Adrenal gland (tissue), 9 donors: ENCODE measurements at regions not wholly inside any gene's neighbourhood (a gene's known extent, or its start where the extent isn't known, plus 50 kb on each side); places are given as distances from the start of the nearest gene placed in this dataset.

Experiments used
- DNase-seq, 7 donors: peaks; one replicate each; pipeline ENCODE4 v3.0.0-alpha.2; 2019 to 2020
- H3K27ac ChIP-seq, 5 donors: fragments of 200-600 bp; sonication (generic) in 4 of 5; 1 replicate in 3 of 5; 2 replicates in 2 of 5; pipeline versions ENCODE4 v1.5.1 to v1.8.0; 2016 to 2020; ENCODE audit warnings: mild to moderate bottlenecking in 1 of 5
- H3K27me3 ChIP-seq: fragments of 200-600 bp; 2 replicates; pipeline ENCODE4 v1.8.0; 2021
- H3K36me3 ChIP-seq, 2 donors: fragments of 200-600 bp; replicated peaks in 1 of 2; 1 replicate in 1 of 2; 2 replicates in 1 of 2; pipeline versions ENCODE4 v1.5.1 to v1.8.0; 2018 to 2022
- H3K4me1 ChIP-seq, 2 donors: fragments of 200-600 bp; replicated peaks in 1 of 2; 1 replicate in 1 of 2; 2 replicates in 1 of 2; pipeline versions ENCODE4 v1.5.1 to v1.8.0; 2018 to 2021
- H3K4me3 ChIP-seq, 4 donors: fragments of 200-600 bp; sonication (generic) in 3 of 4; one replicate each; pipeline ENCODE4 v1.5.1; 2016 to 2018
- H3K9me3 ChIP-seq, 3 donors: fragments of 200-600 bp; sonication (generic) in 1 of 3; replicated peaks in 1 of 3; 1 replicate in 2 of 3; 2 replicates in 1 of 3; pipeline versions ENCODE4 v1.5.1 to v1.8.0; 2016 to 2021
- POLR2A ChIP-seq, 2 donors: fragments of 450-650 bp; IDR thresholded peaks; one replicate each; pipeline ENCODE4 v1.6.1; 2017; ENCODE audit warnings: antibody characterized with exemption in 2 of 2, mild to moderate bottlenecking in 2 of 2, moderate library complexity in 1 of 2
- WGBS, 4 donors: extraction: QIAGEN DNeasy Blood & Tissue Kit in 2 of 4; methylation state at CpG; one replicate each; pipeline versions ENCODE4 v1.1.5 to v1.1.7; 2013 to 2017; 5-methylcytosine and 5-hydroxymethylcytosine counted together
- intact Hi-C, 2 donors: fragments of 100-400 bp; cut with DNase I; formaldehyde crosslinking; loops; one replicate each; pipeline versions ENCODE4 v1.14.1 to v1.15.0; 2022 to 2023
- TF ChIP-seq, protein P1 (sequence below), 6 experiments: fragments of 450-650 bp in 4 of 6; fragments of 200-600 bp in 2 of 6; sonication (generic) in 1 of 6; IDR thresholded peaks; 1 replicate in 5 of 6; 2 replicates in 1 of 6; pipeline versions ENCODE4 v1.5.1 to v1.8.0; 2016 to 2021; ENCODE audit warnings: antibody characterized with exemption in 6 of 6, mild to moderate bottlenecking in 2 of 6, moderate library complexity in 1 of 6
- donor health status: healthy with polysubstance abuse.
- donor health status: Bipolar disorder and iron deficiency.
- donor health status: DM: yes; HTN: yes; CAD: no.
- donor health status: DM: no; HTN: no; CAD: no.
- donor health status: DM: no; HTN: no; CAD: no.

DNA sequence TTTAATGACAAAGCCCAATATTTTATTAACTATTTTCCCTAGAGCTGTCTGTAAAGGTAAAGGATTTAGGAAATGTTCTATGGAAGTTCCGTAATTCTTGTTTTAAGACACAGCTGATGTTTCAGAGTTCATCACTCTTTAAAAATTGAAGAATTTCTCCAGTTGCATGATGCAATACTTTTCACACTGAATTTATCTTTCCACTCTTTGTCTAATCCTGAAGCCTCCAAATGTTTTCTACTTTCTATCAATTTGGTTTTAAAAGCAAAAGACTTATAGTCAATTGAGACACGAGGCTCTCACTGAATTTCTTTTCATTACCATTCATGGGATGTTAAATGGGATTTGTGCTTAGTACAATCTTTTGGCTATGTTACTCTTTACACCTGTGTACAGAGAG is 223.2 kb downstream of the TDRD15 start:
- TF ChIP-seq, protein P1, sequence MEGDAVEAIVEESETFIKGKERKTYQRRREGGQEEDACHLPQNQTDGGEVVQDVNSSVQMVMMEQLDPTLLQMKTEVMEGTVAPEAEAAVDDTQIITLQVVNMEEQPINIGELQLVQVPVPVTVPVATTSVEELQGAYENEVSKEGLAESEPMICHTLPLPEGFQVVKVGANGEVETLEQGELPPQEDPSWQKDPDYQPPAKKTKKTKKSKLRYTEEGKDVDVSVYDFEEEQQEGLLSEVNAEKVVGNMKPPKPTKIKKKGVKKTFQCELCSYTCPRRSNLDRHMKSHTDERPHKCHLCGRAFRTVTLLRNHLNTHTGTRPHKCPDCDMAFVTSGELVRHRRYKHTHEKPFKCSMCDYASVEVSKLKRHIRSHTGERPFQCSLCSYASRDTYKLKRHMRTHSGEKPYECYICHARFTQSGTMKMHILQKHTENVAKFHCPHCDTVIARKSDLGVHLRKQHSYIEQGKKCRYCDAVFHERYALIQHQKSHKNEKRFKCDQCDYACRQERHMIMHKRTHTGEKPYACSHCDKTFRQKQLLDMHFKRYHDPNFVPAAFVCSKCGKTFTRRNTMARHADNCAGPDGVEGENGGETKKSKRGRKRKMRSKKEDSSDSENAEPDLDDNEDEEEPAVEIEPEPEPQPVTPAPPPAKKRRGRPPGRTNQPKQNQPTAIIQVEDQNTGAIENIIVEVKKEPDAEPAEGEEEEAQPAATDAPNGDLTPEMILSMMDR (IDR thresholded peaks at IDR 0.05): no peak
- TF ChIP-seq POLR2A (IDR thresholded peaks at IDR 0.05): no peak
- DNase-seq: no peak
- H3K4me3 ChIP-seq: no peak overlapping the region
- WGBS, 4 donors: 77 to 85% (median 80%) methylated on average over 2 of the region's 2 CpGs
- no peaks in the 10 kb centered on the region for H3K9me3 ChIP-seq
- intact Hi-C loops: no loop called here
- H3K36me3 ChIP-seq: no peaks in the 10 kb centered on the region
- H3K27ac ChIP-seq: no peak overlapping the region
- no peaks in the 10 kb centered on the region for H3K4me1 ChIP-seq
- H3K27me3 ChIP-seq: no peaks in the 10 kb centered on the region

DNA sequence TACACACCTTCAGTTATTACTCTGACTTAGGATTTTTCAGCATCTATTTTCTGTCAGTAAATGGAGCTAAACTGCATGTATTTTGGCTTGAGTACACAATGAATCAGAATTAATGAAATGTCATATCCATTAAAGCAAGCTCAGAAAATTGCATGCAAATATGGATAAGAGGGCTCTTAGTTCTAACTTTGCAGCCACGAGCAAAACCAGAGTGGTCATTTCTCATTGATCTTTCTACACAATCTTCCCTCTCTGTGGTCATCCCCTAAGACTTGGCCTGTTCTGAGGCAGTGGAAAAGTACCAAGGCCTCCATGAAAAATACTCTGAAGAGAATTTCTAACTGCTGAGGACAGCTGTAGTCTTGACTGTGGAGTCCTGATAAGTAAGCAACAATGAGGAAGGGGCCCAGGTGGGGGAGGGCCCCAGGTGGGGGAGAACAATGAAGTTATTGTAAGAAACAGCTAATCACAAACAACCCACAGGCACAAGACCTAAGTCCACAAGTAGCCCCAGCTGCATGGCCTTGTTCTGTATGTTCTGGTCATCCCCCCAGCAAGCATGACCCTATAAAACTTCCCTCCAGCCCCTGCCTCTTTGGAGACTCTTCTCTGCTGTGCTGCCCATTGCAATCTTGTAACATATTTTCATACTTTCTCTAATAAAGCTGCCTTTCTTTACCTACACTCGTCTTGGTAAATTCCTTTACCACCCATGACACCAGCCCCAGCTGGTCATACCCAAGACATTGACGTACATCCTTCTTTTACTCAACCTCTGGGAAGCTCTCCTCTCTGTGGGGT is 230.3 kb downstream of the TDRD15 start:
- Histone ChIP-seq H3K36me3 (no peaks in the 10 kb centered on the region), H3K27ac (no peak overlapping the region), H3K4me1 (no peaks in the 10 kb centered on the region), H3K4me3 (no peak overlapping the region), H3K27me3 (no peaks in the 10 kb centered on the region), H3K9me3 (no peaks in the 10 kb centered on the region)
- 63 to 70% (median 65%) methylated on average over 3 of the region's 3 CpGs for WGBS, 4 donors
- intact Hi-C loops: no loop called here
- DNase-seq: no peak
- no peak for TF ChIP-seq POLR2A (IDR thresholded peaks at IDR 0.05)
- TF ChIP-seq, protein P1 (IDR thresholded peaks at IDR 0.05): no peak

DNA sequence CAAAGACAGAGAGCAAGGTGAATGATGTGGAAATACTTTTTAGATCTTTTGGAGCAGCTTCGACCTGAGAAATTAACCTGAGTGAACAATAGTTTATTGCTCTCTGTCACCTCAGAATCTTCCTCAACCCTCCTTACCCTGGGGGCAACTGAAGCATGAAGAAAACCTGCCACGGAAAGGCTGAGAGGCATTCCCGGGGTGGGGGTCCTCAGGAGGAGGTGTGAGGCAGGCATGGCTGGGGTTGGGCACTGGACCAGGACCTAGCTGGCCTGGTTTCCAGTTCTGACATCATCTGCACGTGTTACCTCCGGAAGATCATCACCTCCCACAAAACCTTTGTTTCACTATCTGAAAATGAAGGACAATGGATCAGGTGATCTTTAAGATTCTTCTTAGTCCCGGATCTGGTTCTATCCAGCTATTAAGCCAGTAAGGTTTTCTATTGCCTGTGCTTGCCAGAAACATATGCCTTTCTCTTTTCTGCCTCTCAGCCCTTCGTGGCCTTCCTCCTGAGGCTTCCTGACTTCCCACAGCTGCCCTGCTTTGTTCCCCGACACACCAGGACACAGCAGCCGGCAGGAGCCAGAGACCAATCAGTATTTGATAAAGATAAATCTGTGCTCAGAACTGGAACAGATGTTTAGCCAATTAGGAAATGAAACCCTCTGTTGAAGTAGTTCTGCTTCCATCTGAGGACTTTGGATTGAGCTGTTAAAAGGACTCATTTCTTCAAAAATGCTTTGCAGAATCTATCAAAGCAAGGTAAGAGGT is 232.5 kb downstream of the TDRD15 start:
- DNase-seq: peak in 1 of 7 donors; percentile 57
- 48 to 61% (median 54%) methylated on average over 9 of the region's 9 CpGs for WGBS, 4 donors
- Histone ChIP-seq H3K36me3 (no peaks in the 10 kb centered on the region), H3K9me3 (no peaks in the 10 kb centered on the region), H3K27me3 (no peaks in the 10 kb centered on the region), H3K27ac (no peak overlapping the region), H3K4me1 (no peaks in the 10 kb centered on the region), H3K4me3 (no peak overlapping the region)
- intact Hi-C loops: no loop called here
- TF ChIP-seq, protein P1 (IDR thresholded peaks at IDR 0.05): no peak
- no peak for TF ChIP-seq POLR2A (IDR thresholded peaks at IDR 0.05)

DNA sequence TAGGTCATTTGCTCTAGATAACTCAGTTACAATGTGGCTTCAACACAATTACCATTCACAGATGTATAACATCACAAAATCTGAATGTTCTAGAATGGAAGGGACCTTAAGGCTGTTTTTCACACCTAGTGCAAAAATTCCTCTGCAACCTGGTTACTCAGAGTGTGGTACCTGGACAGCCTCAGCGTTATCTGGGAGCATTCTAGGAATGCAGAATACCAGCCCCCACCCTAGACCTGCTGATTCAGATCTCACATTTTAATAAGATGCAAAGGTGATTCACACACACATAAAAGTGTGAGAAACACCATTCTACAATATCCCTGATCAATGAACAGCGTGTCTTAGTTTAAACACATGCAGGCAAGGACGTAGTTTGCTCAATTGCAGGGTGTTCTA is 233.1 kb downstream of the TDRD15 start:
- Histone ChIP-seq H3K4me1 (no peaks in the 10 kb centered on the region), H3K9me3 (no peaks in the 10 kb centered on the region), H3K27me3 (no peaks in the 10 kb centered on the region), H3K27ac (no peak overlapping the region), H3K36me3 (no peaks in the 10 kb centered on the region), H3K4me3 (no peak overlapping the region)
- TF ChIP-seq, protein P1 (IDR thresholded peaks at IDR 0.05): no peak
- TF ChIP-seq POLR2A (IDR thresholded peaks at IDR 0.05): no peak
- DNase-seq: no peak
- 85 to 95% (median 88%) methylated on average over 3 of the region's 3 CpGs for WGBS, 4 donors
- intact Hi-C loops: no loop called here
